ENCODE measurements at regions not wholly inside any gene's neighbourhood (a gene's known extent, or its start where the extent isn't known, plus 50 kb on each side); places are given as distances from the start of the nearest gene placed in this dataset.

GRCh38 chr20:52645822-52646221, 326.3 kb upstream of the TSHZ2 start:
- Histone ChIP-seq H3K23ac (ENCODE audit: insufficient read length) (no peak overlapping the region), H3K36me3 (ENCODE audit: control insufficient read depth in 2 of 4, insufficient read depth in 4 of 4, low read length in 3 of 4) (no peaks in the 10 kb centered on the region), H3K56ac (replicated peaks; ENCODE audit: insufficient read length, low read depth, low read length) (no peak overlapping the region), H3K9ac (replicated peaks in 1 of 4; ENCODE audit: extremely low read depth in 1 of 4, low read depth in 3 of 4, low read length in 3 of 4) (no peak overlapping the region), H3K79me2 (ENCODE audit: control insufficient read depth in 1 of 2, insufficient read depth in 2 of 2, low read length in 2 of 2) (no peaks in the 10 kb centered on the region), H3K4me1 (replicated peaks in 1 of 4; ENCODE audit: control insufficient read depth in 3 of 4, insufficient read depth in 4 of 4, low read length in 3 of 4) (no peaks in the 10 kb centered on the region), H2BK12ac (ENCODE audit: low read depth, low read length) (no peak overlapping the region), H4K20me1 (replicated peaks in 1 of 2; ENCODE audit: control insufficient read depth in 1 of 2, insufficient read depth in 2 of 2, low read length in 2 of 2) (peaks cover 0 to 2% of the 10 kb centered on the region in 2 experiments), H3K27ac (ENCODE audit: low read depth, low read length) (no peak overlapping the region), H2AFZ (ENCODE audit: low read length) (no peak overlapping the region), H2AK5ac (ENCODE audit: low read depth, low read length) (no peak overlapping the region), H4K91ac (replicated peaks; ENCODE audit: insufficient read length, low read length) (no peak overlapping the region), H3K27me3 (replicated peaks in 1 of 4; ENCODE audit: control insufficient read depth in 3 of 4, extremely low read depth in 1 of 4, insufficient read depth in 3 of 4, low read length in 3 of 4) (no peaks in the 10 kb centered on the region), H4K5ac (ENCODE audit: insufficient read length, low read depth, low read length) (no peak overlapping the region), H3K4me2 (ENCODE audit: insufficient read depth in 1 of 2, low read depth in 2 of 2, low read length in 2 of 2) (no peak overlapping the region), H3K18ac (ENCODE audit: extremely low read depth, low read length) (no peak overlapping the region), H2BK20ac (ENCODE audit: low read length) (no peak overlapping the region), H4K8ac (ENCODE audit: extremely low read depth, insufficient read depth, low read length) (no peak overlapping the region), H2BK15ac (ENCODE audit: low read length) (no peak overlapping the region), H3K79me1 (ENCODE audit: low read depth, low read length) (no peaks in the 10 kb centered on the region), H3K9me3 (ENCODE audit: insufficient read depth in 2 of 2, low read depth in 1 of 2, low read length in 1 of 2) (no peaks in the 10 kb centered on the region), H2BK120ac (replicated peaks; ENCODE audit: low read depth, low read length) (no peak overlapping the region), H2BK5ac (ENCODE audit: low read depth, low read length) (no peak overlapping the region), H3K4me3 (ENCODE audit: extremely low read depth in 1 of 4, insufficient read depth in 2 of 4, low read depth in 3 of 4, low read length in 4 of 4) (no peak overlapping the region), H3K4ac (replicated peaks; ENCODE audit: insufficient read length, low read depth, low read length) (no peak overlapping the region), H3K14ac (ENCODE audit: insufficient read length) (no peak overlapping the region), H3K23me2 (ENCODE audit: low read depth, low read length) (no peaks in the 10 kb centered on the region)
- ChIA-PET CTCF (ENCODE audit: partially characterized antibody) (interaction anchor here (0.7 kb wide), 1 partner anchor 644 kb away, joined by 3 read pairs; no protein-coding TSS in a partner anchor), POLR2A (ENCODE audit: partially characterized antibody) (no interaction called here)
- 96% methylated on average over 1 of the region's 1 CpG; no CpG with 5 or more reads in 1 of the 2 experiments for WGBS, 2 experiments (ENCODE audit: extremely low coverage in 1 of 2, insufficient coverage in 1 of 2, insufficient read length in 1 of 2, insufficient replicate concordance in 2 of 2, low coverage in 1 of 2, low lambda C conversion rate in 2 of 2, missing lambda C conversion rate in 1 of 2)
- FAIRE-seq (no peak), DNase-seq (ENCODE audit: low read depth in 1 of 2, low spot score in 2 of 2) (no peak)
- TF ChIP-seq CEBPB (IDR thresholded peaks at IDR 0.05; ENCODE audit: low read depth, low read length) (no peak; the same call in 1 of the 2 replicates), CHD2 (IDR thresholded peaks at IDR 0.05; ENCODE audit: low read length) (no peak), SIX5 (IDR thresholded peaks at IDR 0.05; ENCODE audit: low read depth, low read length) (no peak), NRF1 (IDR thresholded peaks at IDR 0.05; ENCODE audit: low read depth, low read length) (no peak)

Measured in H1 (cell line).